Adipocyte (in vitro differentiated cells): ENCODE measurements at regions not wholly inside any gene's neighbourhood (a gene's known extent, or its start where the extent isn't known, plus 50 kb on each side); places are given as distances from the start of the nearest gene placed in this dataset.
"Not testable (repeated sequence)": the region's sequence is repeated elsewhere in the genome, so short reads cannot be mapped to it uniquely, and the experiment has no call there.

ENCODE experiments used
- DNase-seq: peaks from one replicate; pipeline ENCODE4 v3.0.0-alpha.2; 2015; ENCODE audit warnings: low read depth
- H3K27me3 ChIP-seq: replicated peaks from 2 replicates; pipeline ENCODE4 v1.7.0; 2013; ENCODE audit warnings: mild to moderate bottlenecking, low read length, moderate library complexity; ENCODE audit not compliant: control insufficient read depth, insufficient read depth
- H3K36me3 ChIP-seq: 2 replicates; pipeline ENCODE4 v1.7.0; 2013; ENCODE audit warnings: low read length, mild to moderate bottlenecking, moderate library complexity; ENCODE audit not compliant: control insufficient read depth, insufficient read depth, severe bottlenecking
- H3K4me1 ChIP-seq: 2 replicates; pipeline ENCODE4 v1.7.0; 2013; ENCODE audit warnings: mild to moderate bottlenecking, low read length, moderate library complexity; ENCODE audit not compliant: control insufficient read depth, insufficient read depth
- H3K4me3 ChIP-seq: 2 replicates; pipeline ENCODE4 v1.7.0; 2013; ENCODE audit warnings: mild to moderate bottlenecking, low read length, moderate library complexity
- H3K9ac ChIP-seq: 2 replicates; pipeline ENCODE4 v1.7.0; 2013; ENCODE audit warnings: mild to moderate bottlenecking, low read length, moderate library complexity
- H3K9me3 ChIP-seq: 2 replicates; pipeline ENCODE4 v1.7.0; 2013; ENCODE audit warnings: mild to moderate bottlenecking, low read length, moderate library complexity; ENCODE audit not compliant: control insufficient read depth

DNA sequence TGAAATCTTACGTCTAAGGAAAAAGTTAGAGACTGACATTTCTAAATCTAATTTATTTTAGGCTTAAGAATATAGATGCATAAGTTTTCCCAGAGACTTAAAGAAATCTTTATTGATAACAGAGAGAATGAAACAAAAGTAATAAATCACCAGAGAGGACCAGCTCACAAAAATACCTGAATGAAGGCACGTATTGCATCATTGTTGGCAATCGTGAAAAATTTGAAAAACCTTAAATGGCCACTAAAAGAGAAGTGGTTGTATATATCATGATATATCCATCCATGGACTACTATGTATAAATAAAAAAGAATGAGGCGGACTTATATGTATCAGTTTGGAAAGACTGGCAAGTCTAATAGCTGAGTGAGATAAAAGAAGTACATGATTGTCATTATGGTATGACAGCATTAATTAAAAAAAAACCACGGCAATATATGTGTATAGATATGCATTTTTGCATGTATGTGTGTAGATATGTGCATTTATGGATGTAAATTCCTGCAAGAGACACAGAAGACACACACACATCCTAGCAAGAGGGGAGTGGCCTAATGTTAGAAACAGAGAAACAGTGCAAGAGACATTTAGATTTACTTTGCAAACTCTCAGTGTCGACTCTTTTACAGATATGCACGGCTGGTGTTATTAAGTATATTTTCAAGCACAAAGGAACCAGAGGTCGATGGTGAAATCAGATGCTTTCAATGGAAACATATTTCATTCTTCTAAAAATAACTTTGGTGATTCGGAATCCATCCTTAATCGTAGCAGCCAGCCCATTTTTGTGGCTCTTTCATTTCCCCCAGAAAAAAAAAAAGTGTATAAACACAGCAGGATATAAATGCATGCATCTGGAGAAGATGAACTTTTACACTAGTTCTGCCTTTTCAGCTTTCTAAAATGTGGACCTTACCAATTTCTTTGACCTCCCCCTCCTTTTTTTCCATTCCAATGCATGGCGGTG lies 156.1 kb upstream of the SALL4 start:
- Histone ChIP-seq H3K27me3 (no peaks in the 10 kb centered on the region), H3K4me3 (peak overlapping the region; percentile 11), H3K4me1 (peaks cover 11% of the 10 kb centered on the region), H3K36me3 (no peaks in the 10 kb centered on the region), H3K9ac (no peak overlapping the region), H3K9me3 (no peaks in the 10 kb centered on the region)
- peak; percentile 48 for DNase-seq

DNA sequence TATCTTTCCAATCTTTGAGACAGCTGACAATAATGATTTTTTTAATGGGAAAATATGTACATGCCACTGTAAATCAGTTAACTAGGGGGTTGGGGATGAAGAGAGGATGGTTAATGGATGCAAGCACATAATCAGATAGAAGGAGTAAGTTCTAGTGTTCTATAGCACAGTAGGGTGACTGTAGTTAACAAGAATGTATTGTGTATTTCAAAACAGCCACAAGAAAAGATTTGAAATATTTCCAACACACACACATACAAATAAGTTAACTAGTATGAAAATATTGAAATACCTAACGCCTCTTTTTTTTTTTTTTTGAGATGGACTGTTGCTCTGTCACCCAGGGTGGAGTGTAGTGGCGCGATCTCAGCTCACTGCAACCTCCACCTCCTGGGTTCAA lies 153.4 kb upstream of the SALL4 start:
- no peaks in the 10 kb centered on the region for H3K9me3 ChIP-seq
- H3K9ac ChIP-seq, result no peak overlapping the region
- no peaks in the 10 kb centered on the region for H3K27me3 ChIP-seq
- H3K4me3 ChIP-seq, result no peak overlapping the region
- peak; percentile 62 for DNase-seq
- H3K4me1 ChIP-seq, result peaks cover 11% of the 10 kb centered on the region
- H3K36me3 ChIP-seq, result no peaks in the 10 kb centered on the region

DNA sequence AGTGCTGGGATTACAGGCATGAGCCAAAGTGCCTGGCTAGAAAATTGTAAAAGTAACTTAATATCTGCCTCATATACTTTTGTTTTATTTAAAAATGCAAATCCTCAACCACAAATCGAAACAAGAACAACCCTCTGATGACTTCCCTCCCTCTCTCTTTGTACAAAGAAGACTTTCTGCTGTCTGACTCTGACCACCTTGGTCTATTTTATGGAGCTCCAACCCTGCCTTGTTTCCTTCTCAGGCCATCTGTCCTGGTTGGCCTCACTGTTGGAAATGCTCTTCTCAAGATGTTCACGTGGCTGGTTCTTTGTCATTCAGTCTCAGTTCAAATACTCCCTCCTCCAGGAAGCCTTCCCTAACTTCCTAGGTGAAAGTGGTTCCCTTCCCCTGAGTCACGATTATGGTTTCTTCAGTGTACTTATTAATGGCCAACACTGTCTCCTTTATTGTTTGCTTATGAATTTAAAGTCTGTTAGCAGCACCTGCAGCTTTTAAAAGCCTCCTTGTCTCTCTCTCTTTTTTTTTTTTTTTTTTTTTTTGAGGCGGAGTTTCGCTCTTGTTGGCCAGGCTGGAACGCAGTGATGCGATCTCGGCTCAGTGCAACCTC lies 151.5 kb upstream of the SALL4 start:
- H3K4me3 ChIP-seq, result no peak overlapping the region
- peaks cover 8% of the 10 kb centered on the region for H3K4me1 ChIP-seq
- DNase-seq, result no peak
- H3K27me3 ChIP-seq, result no peaks in the 10 kb centered on the region
- H3K36me3 ChIP-seq, result no peaks in the 10 kb centered on the region
- no peaks in the 10 kb centered on the region for H3K9me3 ChIP-seq
- no peak overlapping the region for H3K9ac ChIP-seq

DNA sequence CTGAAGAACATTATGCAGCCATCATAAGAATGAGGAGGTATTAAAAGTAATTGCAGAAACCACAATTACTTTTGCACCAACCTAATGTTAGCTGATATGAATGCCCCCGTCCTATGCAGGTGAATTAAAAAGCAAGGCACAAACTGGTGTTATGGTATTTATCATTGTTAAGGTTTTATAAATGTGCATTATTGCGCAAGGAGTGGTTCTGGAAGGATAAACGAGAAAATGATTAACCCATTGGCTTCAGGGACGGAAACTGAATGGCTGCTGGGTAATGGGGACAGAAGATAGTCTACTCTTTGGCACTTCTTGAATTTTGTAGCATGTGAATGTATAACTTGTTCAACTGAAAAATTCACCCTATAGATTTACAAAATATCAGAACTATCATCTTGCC lies 148.6 kb upstream of the SALL4 start:
- Histone ChIP-seq H3K4me3 (no peak overlapping the region), H3K9me3 (no peaks in the 10 kb centered on the region), H3K36me3 (no peaks in the 10 kb centered on the region), H3K9ac (no peak overlapping the region), H3K4me1 (no peaks in the 10 kb centered on the region), H3K27me3 (no peaks in the 10 kb centered on the region)
- DNase-seq, result no peak

DNA sequence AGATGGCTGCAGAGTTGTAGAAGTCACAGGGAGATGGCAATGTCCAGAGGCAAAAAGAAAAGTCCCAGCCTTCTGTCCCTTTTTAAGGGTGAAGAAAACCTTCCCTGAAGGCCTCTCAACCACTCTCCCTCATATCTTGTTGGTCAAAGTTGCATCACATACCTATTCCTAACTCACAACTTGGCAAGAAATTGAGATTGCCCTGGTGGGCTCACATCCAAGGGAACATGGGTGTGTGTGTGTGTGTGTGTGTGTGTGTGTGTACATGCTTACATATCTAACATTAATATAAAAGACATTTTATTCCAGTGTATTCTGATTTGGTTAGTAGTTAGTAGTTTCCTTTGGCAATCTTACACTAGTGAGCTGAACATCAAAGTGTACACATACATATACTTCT lies 144.3 kb upstream of the SALL4 start:
- DNase-seq, result peak; percentile 39
- no peak overlapping the region for H3K4me3 ChIP-seq
- H3K27me3 ChIP-seq, result no peaks in the 10 kb centered on the region
- no peaks in the 10 kb centered on the region for H3K36me3 ChIP-seq
- no peak overlapping the region for H3K9ac ChIP-seq
- no peaks in the 10 kb centered on the region for H3K9me3 ChIP-seq
- H3K4me1 ChIP-seq, result no peaks in the 10 kb centered on the region

DNA sequence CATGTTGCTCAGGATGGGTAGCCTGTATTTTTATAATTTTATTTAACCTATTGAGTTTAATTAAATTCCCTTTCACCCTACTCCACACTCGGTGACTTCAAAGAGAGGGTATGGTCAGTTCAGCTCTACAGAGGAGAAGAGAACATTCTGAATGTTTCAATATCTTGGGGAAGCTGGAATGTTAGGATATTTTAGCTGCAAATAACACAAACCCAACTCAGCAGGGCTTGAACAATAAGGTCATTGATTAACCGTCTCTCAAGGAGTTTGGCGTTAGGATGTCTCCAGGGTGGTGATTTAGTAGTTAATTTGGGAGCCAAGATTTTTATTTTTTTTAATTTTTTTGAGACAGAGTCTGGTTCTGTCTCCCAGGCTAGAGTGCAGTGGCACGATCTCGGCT lies 143.6 kb upstream of the SALL4 start:
- no peaks in the 10 kb centered on the region for H3K36me3 ChIP-seq
- no peaks in the 10 kb centered on the region for H3K9me3 ChIP-seq
- no peak overlapping the region for H3K4me3 ChIP-seq
- H3K4me1 ChIP-seq, result no peaks in the 10 kb centered on the region
- H3K27me3 ChIP-seq, result no peaks in the 10 kb centered on the region
- no peak for DNase-seq
- no peak overlapping the region for H3K9ac ChIP-seq

DNA sequence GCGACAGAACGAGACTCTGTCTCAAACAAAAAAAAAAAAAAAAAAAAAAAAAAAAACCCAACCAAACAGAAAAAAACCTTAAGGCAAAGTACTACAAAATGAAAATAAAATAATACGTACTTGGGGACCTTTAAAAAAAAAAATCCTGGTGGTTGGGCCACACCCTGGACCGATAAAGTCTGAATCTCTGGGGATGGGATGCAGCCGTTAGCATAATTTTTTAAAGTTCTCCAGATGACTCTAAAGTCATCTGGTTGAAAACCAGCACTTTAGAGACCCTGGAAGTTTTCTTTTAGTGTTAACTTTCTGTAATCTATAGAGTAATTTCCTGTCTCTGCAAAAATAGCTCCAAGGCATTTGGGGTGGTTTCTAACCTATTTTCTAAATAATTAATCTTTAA lies 142.9 kb upstream of the SALL4 start:
- Histone ChIP-seq H3K9ac (no peak overlapping the region), H3K27me3 (no peaks in the 10 kb centered on the region), H3K9me3 (no peaks in the 10 kb centered on the region), H3K36me3 (no peaks in the 10 kb centered on the region), H3K4me1 (no peaks in the 10 kb centered on the region), H3K4me3 (no peak overlapping the region)
- no peak for DNase-seq

DNA sequence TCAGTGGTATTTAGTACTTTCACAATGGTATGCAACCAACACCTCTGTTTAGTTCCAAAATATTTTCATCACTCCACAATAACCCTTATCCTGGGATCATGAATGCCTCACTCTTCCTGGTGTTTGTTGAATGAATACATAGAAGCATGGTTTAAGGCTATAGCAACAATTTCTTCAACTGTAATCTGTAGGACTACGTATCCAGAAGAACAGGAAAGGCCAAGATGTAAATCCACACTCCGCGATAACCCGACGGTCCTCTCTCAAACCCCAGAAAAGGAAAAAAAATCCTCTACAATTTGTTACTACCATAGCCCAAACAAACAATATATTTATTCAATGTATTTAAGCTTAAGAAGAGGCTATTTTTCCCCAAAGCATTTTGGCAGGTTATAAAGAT lies 141.4 kb upstream of the SALL4 start:
- Histone ChIP-seq H3K9me3 (no peaks in the 10 kb centered on the region), H3K27me3 (no peaks in the 10 kb centered on the region), H3K36me3 (no peaks in the 10 kb centered on the region), H3K4me1 (peaks cover 7% of the 10 kb centered on the region), H3K9ac (no peak overlapping the region), H3K4me3 (no peak overlapping the region)
- DNase-seq, result no peak

DNA sequence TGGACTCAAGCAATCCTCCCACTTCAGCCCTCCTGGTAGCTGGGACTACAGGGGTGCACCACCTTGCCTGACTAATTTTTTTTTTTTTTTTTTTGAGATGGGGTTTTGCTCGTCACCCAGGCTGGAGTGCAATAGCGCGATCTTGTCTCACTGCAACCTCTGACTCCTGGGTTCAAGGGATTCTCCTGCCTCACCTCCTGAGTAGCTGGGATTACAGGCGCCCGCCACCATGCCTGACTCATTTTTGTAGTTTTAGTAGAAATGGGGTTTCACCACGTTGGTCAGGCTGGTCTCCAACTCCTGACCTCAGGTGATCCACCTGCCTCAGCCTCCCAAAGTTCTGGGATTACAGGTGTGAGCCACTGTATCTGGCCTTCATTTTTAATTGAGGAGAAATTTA lies 141.0 kb upstream of the SALL4 start:
- not testable (repeated sequence) for DNase-seq, H3K9ac ChIP-seq, H3K36me3 ChIP-seq, H3K9me3 ChIP-seq, H3K27me3 ChIP-seq, H3K4me3 ChIP-seq, H3K4me1 ChIP-seq

DNA sequence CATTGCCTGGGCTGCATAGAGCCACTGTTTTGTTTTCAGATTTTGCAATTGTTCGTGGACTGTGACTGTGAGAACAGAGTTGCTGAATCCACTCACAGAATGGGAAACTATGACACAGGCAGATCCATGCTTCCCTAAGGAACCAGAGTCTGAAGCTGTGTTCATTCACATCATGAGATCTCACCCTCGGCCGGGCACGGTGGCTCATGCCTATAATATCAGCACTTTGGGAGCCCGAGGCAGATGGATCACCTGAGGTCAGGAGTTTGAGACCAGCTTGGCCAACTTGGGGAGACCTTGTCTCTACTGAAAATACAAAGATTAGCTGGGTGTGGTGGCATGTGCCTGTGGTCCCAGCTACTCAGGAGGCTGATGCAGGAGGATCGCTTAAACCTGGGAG lies 139.2 kb upstream of the SALL4 start:
- H3K36me3 ChIP-seq, result no peaks in the 10 kb centered on the region
- H3K4me3 ChIP-seq, result no peak overlapping the region
- DNase-seq, result peak; percentile 40
- no peak overlapping the region for H3K9ac ChIP-seq
- H3K9me3 ChIP-seq, result no peaks in the 10 kb centered on the region
- no peaks in the 10 kb centered on the region for H3K27me3 ChIP-seq
- peaks cover 9% of the 10 kb centered on the region for H3K4me1 ChIP-seq

DNA sequence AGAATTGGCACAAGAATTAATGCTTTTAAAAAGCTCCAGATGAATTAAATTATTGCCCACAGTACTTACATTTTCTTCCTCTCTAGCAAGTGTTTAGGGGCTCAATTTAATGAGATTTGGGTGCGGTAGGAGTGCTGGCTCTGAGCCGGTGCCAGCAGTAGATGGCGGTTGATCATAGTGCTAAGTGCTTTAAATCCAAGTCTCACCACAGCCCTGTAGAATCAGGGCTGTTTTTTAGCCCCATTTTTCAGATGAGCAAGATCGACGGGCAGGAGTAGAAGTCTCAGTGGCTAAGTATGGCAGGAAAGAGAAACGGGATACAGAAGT lies 136.9 kb upstream of the SALL4 start:
- DNase-seq, result no peak
- no peaks in the 10 kb centered on the region for H3K9me3 ChIP-seq
- peaks cover 9% of the 10 kb centered on the region for H3K4me1 ChIP-seq

More for the DNA sequence above, 136.9 kb upstream of the SALL4 start:
- Histone ChIP-seq H3K36me3 (no peaks in the 10 kb centered on the region), H3K4me3 (no peak overlapping the region), H3K27me3 (no peaks in the 10 kb centered on the region), H3K9ac (no peak overlapping the region)
